ENCODE measurements at regions not wholly inside any gene's neighbourhood (a gene's known extent, or its start where the extent isn't known, plus 50 kb on each side); places are given as distances from the start of the nearest gene placed in this dataset.

GRCh38 chr19:30123119-30123518, 181.1 kb downstream of the URI1 start:
- TF ChIP-seq POLR2A (IDR thresholded peaks at IDR 0.05): no peak
- TF ChIP-seq CTCF (IDR thresholded peaks at IDR 0.05 in 4 of 5, conservative IDR thresholded peaks at IDR 0.05 in 1 of 5): no peak

Measured in gastrocnemius medialis (tissue), 4 donors.